ENCODE measurements at regions not wholly inside any gene's neighbourhood (a gene's known extent, or its start where the extent isn't known, plus 50 kb on each side); places are given as distances from the start of the nearest gene placed in this dataset.

- TF ChIP-seq ATF3 (IDR thresholded peaks at IDR 0.05; ENCODE audit: insufficient read depth, low read depth, low read length) (no peak), TAF1 (IDR thresholded peaks at IDR 0.05; ENCODE audit: low read depth, low read length) (no peak)
These were observed 581.7 kb upstream of the RIOK2 start (continued) for GRCh38 chr5:97764700-97765099.

Measured in H1 (cell line).